Body of pancreas (tissue), 4 donors: ENCODE measurements at regions not wholly inside any gene's neighbourhood (a gene's known extent, or its start where the extent isn't known, plus 50 kb on each side); places are given as distances from the start of the nearest gene placed in this dataset.

Experiments
- CTCF ChIP-seq, 7 experiments: fragments of 450-650 bp in 4 of 7; fragments of 200-600 bp in 3 of 7; sonication (generic) in 3 of 7; IDR thresholded peaks; one replicate each; pipeline ENCODE4 v1.5.1; 2016 to 2019; ENCODE audit warnings: antibody characterized with exemption in 7 of 7
- POLR2A ChIP-seq, 3 donors: fragments of 450-650 bp; IDR thresholded peaks; one replicate each; pipeline ENCODE4 v1.6.1; 2016; ENCODE audit warnings: antibody characterized with exemption in 3 of 3, mild to moderate bottlenecking in 2 of 3

GRCh38 chr1:182329471-182329870, 62.1 kb downstream of the GLUL start:
- TF ChIP-seq CTCF (IDR thresholded peaks at IDR 0.05) (no peak), POLR2A (IDR thresholded peaks at IDR 0.05) (no peak)
